H9 (cell line): ENCODE measurements at regions not wholly inside any gene's neighbourhood (a gene's known extent, or its start where the extent isn't known, plus 50 kb on each side); places are given as distances from the start of the nearest gene placed in this dataset.

Experiments
- DNase-seq: peaks from one replicate; pipeline ENCODE4 v3.0.0-alpha.2; 2017
- H2AFZ ChIP-seq: one replicate; pipeline ENCODE4 v1.6.1; 2013; ENCODE audit warnings: mild to moderate bottlenecking, low read length, control low read depth, moderate library complexity
- H2AK5ac ChIP-seq: 2 replicates; pipeline ENCODE4 v1.6.1; 2013; ENCODE audit warnings: low read length, control low read depth, mixed read lengths; ENCODE audit not compliant: insufficient read length
- H2BK120ac ChIP-seq: one replicate; pipeline ENCODE4 v1.6.1; 2013; ENCODE audit warnings: low read depth, mild to moderate bottlenecking, low read length, control low read depth, inconsistent platforms; ENCODE audit not compliant: poor library complexity, severe bottlenecking
- H2BK12ac ChIP-seq: 2 replicates; pipeline ENCODE4 v1.6.1; 2013; ENCODE audit warnings: low read length, control low read depth, mixed read lengths, low read depth; ENCODE audit not compliant: insufficient read length
- H2BK15ac ChIP-seq: 2 replicates; pipeline ENCODE4 v1.6.1; 2013; ENCODE audit warnings: low read depth, low read length, control low read depth
- H2BK20ac ChIP-seq: one replicate; pipeline ENCODE4 v1.6.1; 2013; ENCODE audit warnings: low read depth, mild to moderate bottlenecking, low read length, control low read depth, inconsistent platforms; ENCODE audit not compliant: poor library complexity, severe bottlenecking
- H2BK5ac ChIP-seq: 2 replicates; pipeline ENCODE4 v1.6.1; 2013; ENCODE audit warnings: low read length, control low read depth, mixed read lengths; ENCODE audit not compliant: insufficient read length
- H3K14ac ChIP-seq: 2 replicates; pipeline ENCODE4 v1.6.1; 2013; ENCODE audit warnings: low read length, control low read depth; ENCODE audit not compliant: insufficient read depth
- H3K18ac ChIP-seq: 2 replicates; pipeline ENCODE4 v1.6.1; 2013; ENCODE audit warnings: low read depth, mild to moderate bottlenecking, mixed read lengths, low read length, control low read depth; ENCODE audit not compliant: insufficient read length
- H3K23ac ChIP-seq: 2 replicates; pipeline ENCODE4 v1.6.1; 2013; ENCODE audit warnings: low read length, control low read depth, mixed read lengths, low read depth; ENCODE audit not compliant: insufficient read length
- H3K23me2 ChIP-seq: 2 replicates; pipeline ENCODE4 v1.6.1; 2013; ENCODE audit warnings: low read depth, mild to moderate bottlenecking, mixed read lengths, low read length, control low read depth; ENCODE audit not compliant: insufficient read length, poor library complexity, severe bottlenecking
- H3K27ac ChIP-seq: 2 replicates; pipeline ENCODE4 v1.5.1; 2013; ENCODE audit warnings: low read length, control low read depth, mixed read lengths, low read depth; ENCODE audit not compliant: insufficient read length
- H3K27me3 ChIP-seq: 2 replicates; pipeline ENCODE4 v1.6.1; 2013; ENCODE audit warnings: low read length, control low read depth, inconsistent platforms; ENCODE audit not compliant: insufficient read depth
- H3K4ac ChIP-seq: 2 replicates; pipeline ENCODE4 v1.6.1; 2013; ENCODE audit warnings: low read depth, mild to moderate bottlenecking, control low read depth, inconsistent platforms, low read length, moderate library complexity
- H3K4me1 ChIP-seq: 2 replicates; pipeline ENCODE4 v1.6.1; 2013; ENCODE audit warnings: low read length, control low read depth, inconsistent platforms; ENCODE audit not compliant: insufficient read depth
- H3K4me2 ChIP-seq: 2 replicates; pipeline ENCODE4 v1.6.1; 2013; ENCODE audit warnings: low read length, control low read depth, mixed read lengths; ENCODE audit not compliant: insufficient read length, insufficient read depth
- H3K56ac ChIP-seq: 2 replicates; pipeline ENCODE4 v1.6.1; 2013; ENCODE audit warnings: low read depth, mild to moderate bottlenecking, mixed read lengths, low read length, control low read depth; ENCODE audit not compliant: insufficient read length
- H3K79me1 ChIP-seq: 2 replicates; pipeline ENCODE4 v1.6.1; 2013; ENCODE audit warnings: low read depth, mild to moderate bottlenecking, moderate library complexity, low read length, control low read depth, inconsistent platforms; ENCODE audit not compliant: insufficient read depth, poor library complexity, severe bottlenecking
- H3K79me2 ChIP-seq: 2 replicates; pipeline ENCODE4 v1.6.1; 2013; ENCODE audit warnings: low read length, control low read depth, inconsistent platforms; ENCODE audit not compliant: insufficient read depth
- H3K9ac ChIP-seq: 2 replicates; pipeline ENCODE4 v1.6.1; 2013; ENCODE audit warnings: low read length, control low read depth, mixed read lengths; ENCODE audit not compliant: insufficient read length; ENCODE audit errors: extremely low read depth
- H3K9me3 ChIP-seq: one replicate; pipeline ENCODE4 v1.6.1; 2013; ENCODE audit warnings: low read depth, low read length, inconsistent platforms; ENCODE audit not compliant: control insufficient read depth
- H3T11ph ChIP-seq: one replicate; pipeline ENCODE4 v1.6.1; 2013; ENCODE audit warnings: mild to moderate bottlenecking, low read length, control low read depth, inconsistent platforms
- H4K20me1 ChIP-seq: one replicate; pipeline ENCODE4 v1.6.1; 2013; ENCODE audit not compliant: control insufficient read depth, insufficient read length, insufficient read depth
- H4K5ac ChIP-seq: 2 replicates; pipeline ENCODE4 v1.6.1; 2013; ENCODE audit warnings: low read depth, mild to moderate bottlenecking, mixed read lengths, low read length, control low read depth; ENCODE audit not compliant: insufficient read length
- H4K8ac ChIP-seq: replicated peaks from 2 replicates; pipeline ENCODE4 v1.6.1; 2013; ENCODE audit warnings: low read length, control low read depth, mixed read lengths, low read depth; ENCODE audit not compliant: insufficient read length
- H4K91ac ChIP-seq: 2 replicates; pipeline ENCODE4 v1.6.1; 2013; ENCODE audit warnings: low read depth, mild to moderate bottlenecking, moderate library complexity, mixed read lengths, low read length, control low read depth; ENCODE audit not compliant: insufficient read length
- H3K27ac Mint-ChIP-seq, 3 experiments: 2 replicates in 2 of 3; 3 replicates in 1 of 3; pipeline ENCODE4 v1.8.0; 2020 to 2021; ENCODE audit warnings: mixed read lengths in 3 of 3, mild to moderate bottlenecking in 1 of 3, moderate library complexity in 1 of 3
- H3K27me3 Mint-ChIP-seq: 2 replicates; pipeline ENCODE4 v1.8.0; 2021; ENCODE audit warnings: low read depth, mild to moderate bottlenecking, moderate library complexity, mixed read lengths
- H3K36me3 Mint-ChIP-seq, 3 experiments: 2 replicates in 2 of 3; 3 replicates in 1 of 3; pipeline ENCODE4 v1.8.0; 2020 to 2021; ENCODE audit warnings: low read depth in 3 of 3, mixed read lengths in 3 of 3; ENCODE audit not compliant: insufficient read depth in 1 of 3
- H3K4me1 Mint-ChIP-seq, 2 experiments: 2 replicates each; pipeline ENCODE4 v1.8.0; 2020; ENCODE audit warnings: mixed read lengths in 2 of 2
- H3K4me3 Mint-ChIP-seq, 2 experiments: 2 replicates in 1 of 2; 3 replicates in 1 of 2; pipeline ENCODE4 v1.8.0; 2020 to 2021; ENCODE audit warnings: mild to moderate bottlenecking in 2 of 2, mixed read lengths in 2 of 2, moderate library complexity in 1 of 2
- H3K9me3 Mint-ChIP-seq, 2 experiments: 2 replicates in 1 of 2; 3 replicates in 1 of 2; pipeline ENCODE4 v1.8.0; 2020; ENCODE audit warnings: mild to moderate bottlenecking in 2 of 2, mixed read lengths in 2 of 2, moderate library complexity in 1 of 2
- CTCF ChIP-seq: fragments of 200-600 bp; sonication (generic); conservative IDR thresholded peaks from 3 replicates; pipeline ENCODE4 v1.8.0; 2021; ENCODE audit warnings: antibody characterized with exemption, mild to moderate bottlenecking
- WGBS: extraction: QIAGEN DNeasy Blood & Tissue Kit; methylation state at CpG from one replicate; pipeline ENCODE4 v1.1.7; 2013; ENCODE audit warnings: missing lambda C conversion rate, low lambda C conversion rate, mixed read lengths; ENCODE audit not compliant: insufficient read length; ENCODE audit errors: extremely low coverage; 5-methylcytosine and 5-hydroxymethylcytosine counted together

GRCh38 chr1:78318011-78318410 lies 172.8 kb upstream of the PTGFR start:
- Histone ChIP-seq H3K9me3 (no peaks in the 10 kb centered on the region), H2BK5ac (no peak overlapping the region), H4K91ac (no peak overlapping the region), H3K27ac (no peak overlapping the region), H3K79me2 (no peaks in the 10 kb centered on the region), H3K18ac (no peak overlapping the region), H4K20me1 (no peaks in the 10 kb centered on the region), H3K4ac (no peak overlapping the region), H3K4me2 (no peak overlapping the region), H3K56ac (no peak overlapping the region), H3K79me1 (no peaks in the 10 kb centered on the region), H3K23ac (no peak overlapping the region), H3T11ph (no peak overlapping the region), H2BK20ac (no peak overlapping the region), H4K8ac (no peak overlapping the region), H2AFZ (no peak overlapping the region), H2BK120ac (no peak overlapping the region), H3K27me3 (no peaks in the 10 kb centered on the region; the same call in 1 of the 2 replicates), H4K5ac (no peak overlapping the region), H3K9ac (no peak overlapping the region), H3K4me1 (no peaks in the 10 kb centered on the region), H2AK5ac (no peak overlapping the region), H3K14ac (no peak overlapping the region), H2BK15ac (no peak overlapping the region), H2BK12ac (no peak overlapping the region), H3K23me2 (no peaks in the 10 kb centered on the region)
- Mint-ChIP-seq H3K4me1 (no peaks in the 10 kb centered on the region), H3K9me3 (no peaks in the 10 kb centered on the region), H3K4me3 (no peak overlapping the region), H3K27ac (no peak overlapping the region), H3K27me3 (peaks cover 8% of the 10 kb centered on the region), H3K36me3 (no peaks in the 10 kb centered on the region; a peak in 1 of 7 replicates)
- no peak for TF ChIP-seq CTCF
- no peak for DNase-seq
- WGBS, result no CpG with 5 or more reads among the region's 2 CpGs
